HG02610 (cell line): ENCODE measurements at regions not wholly inside any gene's neighbourhood (a gene's known extent, or its start where the extent isn't known, plus 50 kb on each side); places are given as distances from the start of the nearest gene placed in this dataset.
"Not testable (repeated sequence)": the region's sequence is repeated elsewhere in the genome, so short reads cannot be mapped to it uniquely, and the experiment has no call there.

ENCODE experiments used
- ATAC-seq: cut with Tn5 transposase; IDR thresholded peaks from one replicate; pipeline ENCODE4 v1.9.1; 2021; ENCODE audit warnings: mild to moderate bottlenecking, moderate library complexity; ENCODE audit not compliant: unreplicated experiment

DNA sequence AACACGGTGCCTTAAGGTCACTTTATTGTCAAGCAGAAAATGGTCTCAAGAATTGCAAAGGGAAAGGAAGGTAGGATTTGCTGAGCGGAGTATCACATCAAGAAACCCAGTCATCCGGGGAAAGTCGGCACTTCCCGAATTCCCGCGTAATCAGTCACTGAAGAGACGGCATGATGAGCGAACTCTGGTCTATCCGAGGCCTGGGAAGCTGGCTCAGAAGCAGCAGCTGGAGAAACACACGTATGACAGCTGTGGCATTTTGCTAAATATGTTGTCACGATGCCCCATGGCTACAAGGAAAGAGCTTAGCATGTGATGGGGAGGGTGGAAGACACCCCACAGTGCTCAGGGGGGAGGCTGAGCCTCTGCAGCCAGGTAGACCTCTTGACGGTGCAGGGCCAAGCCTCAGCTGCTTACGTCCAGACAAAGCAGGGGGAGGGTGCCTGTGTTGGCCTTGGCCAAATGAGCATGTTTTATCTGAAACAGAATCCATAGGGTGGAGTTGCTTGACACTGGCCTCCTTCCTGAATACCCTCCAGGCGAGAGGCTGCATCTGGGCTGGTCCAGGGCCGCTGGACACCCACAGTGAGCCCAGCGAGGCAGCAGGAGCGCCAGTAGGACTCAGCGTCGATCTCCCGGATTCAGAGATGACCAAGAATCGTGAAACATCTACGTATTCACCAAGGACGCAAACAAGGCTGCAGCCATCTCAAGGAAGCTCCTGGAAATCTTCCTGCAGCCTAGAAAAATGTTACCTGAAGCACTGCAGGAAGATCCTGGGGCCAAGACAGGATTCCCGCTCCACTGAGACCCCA lies 118.8 kb upstream of the AFDN start:
- no peak for ATAC-seq

DNA sequence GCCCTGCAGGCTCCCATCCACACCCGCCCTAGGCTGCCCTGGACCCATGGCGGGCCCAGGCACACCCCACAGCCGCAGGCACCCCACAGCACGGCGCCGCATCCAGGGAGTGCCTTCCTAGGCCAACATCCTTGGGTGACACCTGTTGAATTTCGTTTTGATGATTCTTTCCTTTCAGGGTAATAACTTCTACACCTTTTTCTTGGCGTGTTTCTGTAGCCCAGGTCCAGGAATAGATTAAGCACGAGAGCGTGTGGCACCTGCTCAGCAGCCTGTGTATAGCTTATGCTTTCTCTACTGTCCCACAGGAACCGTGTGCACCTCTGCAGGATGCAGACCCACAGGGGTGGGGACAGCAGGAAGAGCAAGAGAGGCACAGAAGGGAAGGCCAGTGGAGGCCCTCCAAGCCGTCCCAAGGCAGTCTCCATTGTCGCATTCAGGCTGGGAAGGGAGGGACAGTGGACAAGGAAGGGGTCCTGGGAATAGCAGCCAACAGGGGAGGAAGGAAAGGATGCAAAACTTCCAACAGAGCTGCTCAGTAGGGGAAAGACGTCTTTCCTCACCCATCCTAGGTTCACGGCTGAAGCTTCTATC lies 118.1 kb upstream of the AFDN start:
- no peak for ATAC-seq

DNA sequence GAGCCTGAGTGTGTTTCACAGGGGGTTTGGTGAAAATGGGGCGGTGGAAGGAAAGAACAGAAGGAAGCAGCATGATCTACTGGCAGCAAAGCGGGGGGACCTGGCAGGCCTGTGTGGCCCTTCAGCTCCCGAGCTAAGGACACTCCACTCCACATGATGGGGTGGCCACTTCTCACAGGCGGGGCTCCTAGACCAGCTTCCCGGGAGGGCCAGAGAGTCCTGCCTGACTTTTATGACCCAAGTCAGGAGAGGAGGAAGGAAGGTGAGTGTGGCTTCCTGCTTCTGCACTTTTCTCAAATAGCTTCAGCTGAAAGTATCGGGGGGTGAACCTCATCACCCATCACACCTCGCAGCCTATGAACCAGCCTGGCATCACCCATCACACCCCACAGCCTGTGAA lies 117.5 kb upstream of the AFDN start:
- no peak for ATAC-seq

DNA sequence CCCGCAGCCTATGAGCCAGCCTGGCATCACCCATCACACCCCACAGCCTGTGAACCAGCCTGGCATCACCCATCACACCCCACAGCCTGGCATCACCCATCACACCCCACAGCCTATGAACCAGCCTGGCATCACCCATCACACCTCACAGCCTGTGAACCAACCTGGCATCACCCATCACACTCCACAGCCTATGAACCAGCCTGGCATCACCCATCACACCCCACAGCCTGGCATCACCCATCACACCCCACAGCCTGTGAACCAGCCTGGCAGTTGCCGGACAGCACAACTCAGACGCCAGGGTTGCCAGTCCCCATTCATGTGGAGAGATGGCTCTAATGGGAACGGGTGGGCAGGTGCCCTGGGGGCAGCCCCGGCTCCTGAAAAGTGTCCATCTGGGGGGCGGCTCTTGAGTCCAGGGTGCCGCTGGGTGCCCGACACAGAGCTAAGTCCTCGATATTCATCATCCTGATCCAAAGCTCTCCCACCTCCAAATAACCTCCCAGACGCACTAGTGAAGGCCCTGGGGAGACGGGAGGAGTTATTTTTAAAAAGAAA lies 116.9 kb upstream of the AFDN start:
- not testable (repeated sequence) for ATAC-seq

DNA sequence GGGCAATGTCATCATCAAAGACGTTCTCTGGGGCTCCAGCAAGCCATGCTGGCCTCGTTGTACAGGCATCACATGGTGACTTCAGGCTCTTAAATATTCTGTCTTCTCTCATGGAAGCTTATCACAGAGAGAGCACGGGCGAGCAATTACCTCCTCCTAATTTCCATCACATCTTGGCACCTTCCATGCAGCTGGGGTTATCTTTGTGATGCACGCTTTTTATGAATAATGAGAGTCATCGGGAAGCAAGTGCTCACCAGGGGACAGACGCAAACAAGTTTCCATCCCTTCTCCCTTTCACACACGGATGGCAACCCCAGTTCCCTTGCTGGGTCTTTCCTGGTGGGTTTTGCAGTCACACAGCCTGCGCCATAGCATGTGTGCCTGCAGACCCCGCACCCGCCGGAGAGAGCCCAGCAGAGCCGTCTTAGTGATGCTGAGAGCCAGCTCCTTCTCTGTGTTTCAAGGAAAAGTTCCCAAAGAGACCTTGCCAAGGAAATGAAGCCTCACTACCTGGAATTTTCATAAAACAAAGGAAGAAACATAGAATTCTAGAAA lies 116.3 kb upstream of the AFDN start:
- ATAC-seq, result no peak

DNA sequence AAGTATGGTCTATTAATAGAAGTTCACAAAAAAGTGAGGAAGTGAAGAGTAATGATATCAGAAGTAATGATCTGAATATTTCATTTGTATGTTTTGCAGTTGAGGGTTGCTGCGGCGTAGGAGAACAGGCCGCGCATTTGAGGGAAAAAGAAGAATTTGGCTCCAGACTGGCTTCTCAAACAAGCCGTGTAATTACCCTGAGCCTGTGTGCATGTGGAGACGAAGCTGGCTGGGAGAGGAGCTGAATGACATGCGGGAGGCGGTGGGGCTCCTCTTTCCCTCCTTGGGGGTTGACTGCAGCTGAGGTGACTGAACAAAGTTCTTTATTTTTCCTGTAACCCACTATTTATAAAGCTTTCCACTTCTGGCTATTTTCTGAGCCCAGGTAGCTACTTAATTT lies 115.5 kb upstream of the AFDN start:
- no peak for ATAC-seq

DNA sequence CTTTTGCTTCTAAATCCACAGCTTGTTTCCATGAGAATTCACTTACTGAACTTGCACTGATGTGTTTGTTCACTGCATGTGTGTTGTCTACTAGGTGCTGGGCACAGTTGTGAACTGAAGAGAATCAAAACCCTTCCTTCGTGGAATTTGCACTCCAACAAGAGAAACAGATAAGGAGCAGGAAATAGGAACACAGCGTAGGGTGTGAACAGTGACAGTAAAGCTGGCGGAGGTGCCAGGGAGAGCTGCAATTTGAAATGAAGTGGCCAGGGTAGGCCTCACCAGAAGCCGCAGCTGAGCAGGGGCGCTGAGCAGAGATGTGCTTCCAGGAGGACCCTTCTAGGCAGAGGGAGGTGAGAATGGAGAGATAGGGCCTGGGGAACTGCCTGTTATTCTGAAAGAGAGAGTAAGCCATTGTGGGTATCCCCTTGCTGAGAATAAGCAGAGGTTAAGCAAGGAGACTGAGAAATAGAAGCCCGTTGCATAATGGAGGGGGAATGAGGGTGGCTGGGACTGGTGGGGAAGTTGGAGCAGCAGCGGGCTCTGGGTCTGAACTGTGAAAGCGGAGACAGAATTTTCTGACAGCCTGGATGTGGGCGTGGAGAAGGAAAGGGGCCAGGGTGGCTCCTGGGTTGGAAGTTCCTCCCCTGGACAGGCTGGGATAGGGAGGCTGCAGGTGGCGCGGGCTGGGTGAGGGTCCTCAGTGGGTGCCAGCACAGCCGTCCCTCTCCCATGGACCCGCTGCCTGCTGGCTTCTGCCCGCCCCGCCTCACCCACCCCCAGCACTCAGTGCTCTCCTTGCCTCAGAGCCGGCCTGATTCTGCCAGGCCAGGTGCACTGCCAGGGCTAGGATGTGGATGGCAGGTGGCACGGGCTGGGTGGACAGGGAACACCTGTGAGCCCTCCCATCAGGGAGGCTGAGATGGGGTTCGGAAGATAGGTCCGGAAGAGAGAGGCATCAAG lies 114.7 kb upstream of the AFDN start:
- ATAC-seq, result no peak

DNA sequence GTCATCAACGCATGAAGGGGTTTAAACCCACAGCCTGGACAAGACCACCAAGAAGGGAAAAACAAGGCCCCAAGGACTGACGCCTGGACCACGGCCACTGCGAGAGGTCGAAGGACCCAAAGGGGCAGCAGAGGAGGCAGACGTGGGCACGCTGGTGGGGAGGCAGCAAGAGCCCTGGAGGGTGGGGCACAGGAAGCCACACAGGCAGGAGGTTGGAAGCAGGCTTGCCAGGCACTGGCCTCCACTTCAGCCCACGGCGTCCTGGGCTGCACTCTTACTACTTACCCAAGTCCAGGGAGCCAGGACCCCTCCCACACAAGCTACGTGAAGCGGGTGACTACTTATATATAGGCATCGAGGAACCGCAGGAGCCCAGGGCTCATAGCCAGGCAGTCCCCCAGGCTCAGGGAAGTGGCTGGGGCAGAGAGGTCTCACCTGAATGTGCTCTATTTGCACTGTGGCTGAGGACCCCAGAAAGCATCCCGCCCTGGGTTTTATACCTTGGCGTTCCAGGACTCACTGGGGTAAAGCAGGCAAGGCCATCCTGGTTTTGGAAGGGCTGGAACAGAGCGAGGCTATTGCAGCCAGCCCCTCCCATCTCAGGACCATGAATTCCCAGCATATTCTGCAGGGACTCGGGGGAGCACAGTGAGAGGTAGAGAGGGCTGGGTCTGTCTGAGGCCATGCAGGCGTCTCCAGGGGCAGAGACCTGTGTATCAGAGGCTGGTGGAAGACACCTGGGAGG lies 113.8 kb upstream of the AFDN start:
- no peak for ATAC-seq

DNA sequence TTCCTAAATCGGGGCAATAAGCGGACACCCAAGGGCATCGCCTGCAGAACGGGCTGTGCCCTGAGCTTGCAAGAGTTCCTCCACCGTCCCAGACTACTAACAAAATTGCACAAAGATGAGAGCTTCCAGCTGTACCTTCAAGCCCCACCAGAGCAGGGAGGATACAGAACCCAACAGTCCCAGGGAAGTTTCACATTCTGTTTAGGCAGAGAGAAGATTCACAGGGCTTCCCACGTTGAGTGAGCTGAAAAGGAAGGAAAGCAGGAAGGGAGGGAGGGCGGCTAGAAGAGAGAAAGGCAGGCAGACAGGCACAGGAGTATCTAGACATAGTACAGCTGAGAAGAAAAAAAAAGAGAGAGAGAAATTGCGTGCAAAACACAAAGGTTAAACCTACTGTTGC lies 112.6 kb upstream of the AFDN start:
- no peak for ATAC-seq

DNA sequence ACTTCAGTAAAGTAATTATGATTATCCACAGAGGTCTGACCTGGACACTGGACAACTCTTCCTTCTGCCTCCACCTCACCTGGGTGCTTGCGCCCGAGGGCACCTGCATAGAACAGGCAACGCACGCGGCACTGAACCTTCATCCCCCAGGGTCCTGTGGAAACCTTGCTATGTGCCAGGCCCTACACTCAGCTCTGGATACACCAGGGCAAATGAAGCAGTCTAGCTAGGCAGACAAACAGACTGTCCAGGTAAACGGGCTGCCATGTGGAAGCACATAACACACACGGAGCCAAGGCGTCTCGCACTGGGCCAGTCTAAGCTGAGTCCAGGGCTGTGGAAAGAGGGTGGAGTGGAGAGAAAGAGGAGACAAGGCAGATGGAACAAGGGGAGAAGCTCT lies 109.3 kb upstream of the AFDN start:
- no peak for ATAC-seq

DNA sequence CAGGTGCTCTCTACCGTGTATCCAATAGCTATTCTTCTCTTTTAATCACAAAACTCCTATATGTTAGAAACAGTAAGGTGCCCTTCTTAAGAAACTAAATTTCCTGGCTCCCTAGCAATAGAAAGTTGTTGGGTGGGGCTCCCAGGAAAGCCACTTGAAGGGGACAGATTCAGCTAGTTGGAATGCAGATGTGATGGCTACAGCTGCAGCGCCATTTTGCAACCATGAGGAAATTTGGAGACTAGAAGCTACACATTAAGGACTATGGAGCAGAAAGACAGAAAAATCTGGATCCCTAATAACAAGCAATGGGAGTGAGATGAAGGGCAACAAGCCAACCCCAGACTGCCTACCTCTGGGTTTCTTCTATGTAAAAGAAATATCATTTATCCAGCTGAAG lies 108.8 kb upstream of the AFDN start:
- ATAC-seq, result no peak

DNA sequence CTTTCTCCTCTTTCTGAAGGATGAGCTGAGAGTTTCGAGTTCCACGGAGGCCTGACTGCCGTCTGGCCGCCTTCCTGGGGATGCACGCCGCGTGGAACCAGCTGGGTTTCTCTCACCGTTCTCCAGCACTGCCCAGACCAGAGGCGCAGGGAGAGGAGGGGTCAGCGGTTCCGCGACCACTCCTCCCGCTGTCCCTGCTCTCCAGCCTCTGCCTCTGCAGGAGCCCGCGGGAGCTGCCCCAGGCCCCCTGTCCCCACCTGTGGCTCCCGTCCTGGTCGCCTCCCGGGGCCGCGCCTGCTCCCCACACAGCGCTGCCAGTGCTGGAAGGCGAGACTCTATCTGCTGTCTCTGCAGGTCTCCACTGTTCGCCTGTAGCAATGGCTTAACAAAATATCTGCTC lies 106.8 kb upstream of the AFDN start:
- ATAC-seq, result no peak

DNA sequence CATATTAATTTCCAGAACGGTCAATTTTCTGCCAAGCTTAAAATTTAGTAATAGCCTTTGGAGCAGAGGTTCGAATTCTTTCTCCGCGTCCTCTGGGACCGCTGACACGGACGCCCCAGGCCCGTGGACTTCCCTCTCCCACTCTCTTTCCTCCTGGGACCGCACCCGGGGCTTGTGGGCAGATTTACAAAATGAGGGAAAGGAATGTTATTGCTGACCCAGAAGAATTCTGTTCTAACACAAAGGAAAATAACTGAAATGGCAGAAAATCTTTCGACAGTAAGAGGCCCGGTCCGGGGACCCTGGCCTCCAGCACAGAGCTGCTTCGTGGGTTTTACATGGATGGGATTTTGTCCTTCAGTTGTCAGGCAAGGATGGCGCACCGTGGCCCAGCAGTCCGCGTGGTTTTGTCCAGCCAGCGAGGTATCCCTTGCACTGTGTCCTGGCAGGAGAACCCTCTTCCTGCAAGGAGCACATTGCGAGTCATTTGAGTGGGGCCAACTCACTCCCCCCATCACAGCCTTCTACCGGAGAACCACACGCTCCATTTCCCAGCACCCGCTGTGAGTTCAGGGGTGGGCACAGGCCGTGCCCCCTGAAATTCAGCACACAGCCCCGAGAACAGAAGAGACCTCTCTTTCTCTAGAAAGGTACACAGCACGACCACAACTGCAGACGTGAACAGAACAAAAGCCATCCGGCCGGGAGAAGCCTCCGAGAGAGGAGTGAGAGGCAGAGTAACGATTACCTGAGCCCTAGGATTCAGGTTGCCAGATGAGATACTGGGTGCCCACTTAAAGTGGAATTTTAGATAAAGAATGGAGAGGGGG lies 106.0 kb upstream of the AFDN start:
- ATAC-seq, result no peak

DNA sequence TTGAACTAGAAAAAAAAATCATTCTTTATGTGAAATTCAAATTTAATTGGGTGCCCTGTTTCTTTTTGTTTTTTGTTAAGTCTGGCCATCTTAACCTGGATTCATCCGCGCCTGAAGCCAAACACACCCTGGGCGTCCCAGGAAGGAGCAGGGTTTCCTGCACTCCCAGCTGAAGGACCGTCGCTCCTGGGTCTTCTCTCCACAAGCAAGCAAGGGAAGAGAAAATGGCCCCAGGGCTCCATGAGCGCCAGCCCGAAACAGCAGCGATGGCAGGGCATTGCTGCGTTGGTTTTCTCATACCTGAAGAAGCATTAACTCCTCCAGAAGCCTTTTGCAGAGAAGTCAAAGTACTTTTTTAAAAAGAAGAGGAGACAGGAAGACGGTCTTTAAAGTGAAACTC lies 105.4 kb upstream of the AFDN start:
- no peak for ATAC-seq

DNA sequence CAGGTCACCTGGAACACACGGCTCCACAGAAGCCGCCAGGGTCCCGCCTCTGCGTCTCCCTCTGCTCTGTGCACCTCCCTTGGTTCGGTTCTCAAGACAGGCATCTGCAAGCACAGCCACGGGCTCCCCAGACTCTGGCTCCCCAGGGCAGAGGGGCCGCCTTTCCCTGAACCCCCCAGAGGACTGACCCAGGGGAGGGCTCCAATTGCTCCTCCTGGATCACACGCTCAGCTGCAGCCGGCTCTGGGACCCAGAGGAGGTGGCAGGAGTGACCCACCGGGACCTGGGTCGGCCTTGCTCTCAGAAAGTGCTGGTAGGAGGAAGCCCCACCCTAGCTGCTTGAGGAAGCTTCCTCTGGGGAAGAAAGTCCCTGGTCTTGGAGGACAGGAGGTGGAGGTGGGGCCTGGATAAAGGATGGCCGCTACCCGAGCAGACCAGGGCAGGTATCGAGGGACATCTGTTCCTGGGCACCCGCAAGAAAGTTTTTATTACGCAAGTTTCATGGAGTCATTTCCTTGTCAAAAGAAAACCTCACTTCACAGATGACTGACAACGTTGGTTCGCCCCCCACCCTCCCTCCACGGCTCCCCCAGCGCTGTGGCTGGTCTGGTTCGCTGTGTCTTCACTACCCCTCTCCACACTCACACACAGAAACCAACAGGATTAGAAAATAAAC lies 103.9 kb upstream of the AFDN start:
- ATAC-seq, result no peak

DNA sequence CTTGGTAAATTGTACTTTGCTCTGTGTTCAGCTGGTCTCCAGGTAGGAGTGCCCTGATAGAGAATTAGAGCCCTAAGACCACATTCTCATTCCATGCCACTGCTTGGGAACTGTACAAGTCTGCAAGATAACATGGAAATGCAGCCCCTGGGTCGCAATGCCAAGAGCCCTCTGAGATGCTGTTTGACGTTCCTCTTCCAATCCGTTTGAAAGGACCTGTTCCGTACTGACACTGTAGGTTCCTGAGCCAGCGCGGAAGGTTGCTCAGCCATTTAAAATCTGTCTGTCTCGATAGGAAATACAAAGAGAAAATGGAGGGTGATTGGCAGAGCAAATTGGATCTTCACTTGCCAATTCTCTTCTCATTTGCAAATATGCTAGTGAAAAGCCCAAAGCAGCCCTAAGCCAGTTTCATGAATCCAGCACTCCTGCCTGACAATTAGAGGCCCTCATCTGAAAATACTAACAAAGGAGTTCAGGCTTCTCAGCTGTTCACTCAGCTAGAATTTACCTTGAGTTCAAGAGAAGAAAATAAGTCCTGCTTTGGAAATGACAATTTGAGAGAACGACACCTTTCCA lies 100.6 kb upstream of the AFDN start:
- ATAC-seq, result no peak

DNA sequence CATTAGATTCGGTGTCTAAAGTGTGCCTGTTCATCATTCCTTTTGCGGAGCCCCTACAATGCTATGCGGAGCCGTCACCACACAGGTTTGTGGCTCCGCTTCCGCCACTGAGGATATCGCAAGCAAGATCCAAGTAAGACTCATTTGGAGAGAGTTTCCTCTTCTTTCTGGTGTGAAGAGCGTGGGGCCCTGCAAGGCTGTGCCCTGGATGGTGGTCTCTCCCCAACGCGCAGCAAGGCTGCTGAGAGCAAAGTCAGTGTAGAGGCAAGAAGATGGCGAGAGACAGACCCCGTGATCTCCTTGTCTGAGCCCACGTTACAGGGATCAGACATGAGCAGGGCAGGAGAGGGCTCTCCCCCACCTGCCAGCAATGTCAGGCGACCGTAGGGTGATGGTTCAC lies 96.3 kb upstream of the AFDN start:
- ATAC-seq, result no peak

DNA sequence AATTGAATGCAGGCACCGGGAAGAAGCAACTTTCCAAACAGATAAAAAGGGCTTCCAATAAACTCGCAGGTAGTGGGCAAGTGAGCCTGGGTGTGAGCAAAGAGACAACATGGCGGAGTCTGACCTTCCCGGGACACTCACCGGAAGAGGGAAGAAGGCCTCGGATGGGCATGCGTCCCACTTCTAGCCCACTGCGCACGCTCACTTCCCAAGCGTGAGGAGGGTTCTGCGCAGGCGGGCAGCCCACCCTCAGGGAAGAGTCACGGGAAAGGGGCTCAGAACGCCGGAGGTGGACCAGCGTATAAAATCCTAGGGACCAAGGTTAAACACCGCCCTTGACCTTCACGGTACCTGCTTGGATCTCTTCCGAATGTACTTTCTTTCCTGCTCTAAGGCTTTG lies 95.5 kb upstream of the AFDN start:
- no peak for ATAC-seq
